Loucy (cell line): ENCODE measurements at regions not wholly inside any gene's neighbourhood (a gene's known extent, or its start where the extent isn't known, plus 50 kb on each side); places are given as distances from the start of the nearest gene placed in this dataset.
"Not testable (repeated sequence)": the region's sequence is repeated elsewhere in the genome, so short reads cannot be mapped to it uniquely, and the experiment has no call there.

ENCODE experiments used
- H2AFZ ChIP-seq: fragments of 200-600 bp; sonication (generic); 2 replicates; pipeline ENCODE4 v1.6.0; 2016; ENCODE audit warnings: antibody characterized with exemption, mild to moderate bottlenecking, low read length, moderate library complexity
- H3F3A ChIP-seq: fragments of 200-600 bp; 2 replicates; pipeline ENCODE4 v1.6.0; 2016; ENCODE audit warnings: antibody characterized with exemption, low read depth, mild to moderate bottlenecking
- H3K27me3 ChIP-seq: fragments of 200-600 bp; sonication (generic); 2 replicates; pipeline ENCODE4 v1.6.1; 2014; ENCODE audit warnings: low read length, mild to moderate bottlenecking; ENCODE audit not compliant: insufficient read depth, poor library complexity, severe bottlenecking
- H3K36me3 ChIP-seq: fragments of 200-600 bp; sonication (generic); 2 replicates; pipeline ENCODE4 v1.6.1; 2016; ENCODE audit warnings: low read length; ENCODE audit not compliant: insufficient read depth
- H3K4me1 ChIP-seq: fragments of 200-600 bp; sonication (generic); 2 replicates; pipeline ENCODE4 v1.5.1; 2014; ENCODE audit warnings: low read length, mild to moderate bottlenecking; ENCODE audit not compliant: insufficient read depth, poor library complexity, severe bottlenecking
- H3K4me2 ChIP-seq: fragments of 200-600 bp; sonication (generic); 2 replicates; pipeline ENCODE4 v1.6.0; 2014; ENCODE audit warnings: antibody characterized with exemption, low read length, low read depth, mild to moderate bottlenecking; ENCODE audit not compliant: poor library complexity, severe bottlenecking
- H3K4me3 ChIP-seq: fragments of 200-600 bp; sonication (generic); 2 replicates; pipeline ENCODE4 v1.5.1; 2014; ENCODE audit warnings: low read length, mild to moderate bottlenecking, mixed read lengths; ENCODE audit not compliant: poor library complexity, severe bottlenecking
- H3K79me2 ChIP-seq: fragments of 200-600 bp; sonication (generic); 2 replicates; pipeline ENCODE4 v1.6.1; 2014; ENCODE audit warnings: low read length; ENCODE audit not compliant: insufficient read depth
- H3K9ac ChIP-seq: fragments of 200-600 bp; sonication (generic); 2 replicates; pipeline ENCODE4 v1.6.0; 2014; ENCODE audit warnings: mild to moderate bottlenecking, low read depth, low read length, moderate library complexity; ENCODE audit not compliant: poor library complexity, severe bottlenecking
- H3K9me2 ChIP-seq: fragments of 200-600 bp; sonication (generic); replicated peaks from 2 replicates; pipeline ENCODE4 v1.6.1; 2016; ENCODE audit warnings: low read depth, low read length, mixed read lengths
- H3K9me3 ChIP-seq: fragments of 200-600 bp; sonication (generic); 2 replicates; pipeline ENCODE4 v1.6.1; 2014; ENCODE audit warnings: mild to moderate bottlenecking, antibody characterized with exemption, low read length, low read depth; ENCODE audit not compliant: insufficient read depth
- H4K20me1 ChIP-seq: fragments of 200-600 bp; sonication (generic); 2 replicates; pipeline ENCODE4 v1.6.0; 2014; ENCODE audit warnings: antibody characterized with exemption, low read length, mild to moderate bottlenecking; ENCODE audit not compliant: insufficient read depth, poor library complexity, severe bottlenecking
- EZH2phosphoT487 ChIP-seq: fragments of 200-600 bp; IDR thresholded peaks from 2 replicates; pipeline ENCODE4 v1.6.1; 2018; ENCODE audit warnings: antibody characterized with exemption, mild to moderate bottlenecking, moderate library complexity, borderline replicate concordance
- TF ChIP-seq, protein P1 (sequence below): fragments of 200-600 bp; sonication (generic); conservative IDR thresholded peaks from 2 replicates; pipeline ENCODE4 v1.5.1; 2014; ENCODE audit warnings: mild to moderate bottlenecking, antibody characterized with exemption, low read length

DNA sequence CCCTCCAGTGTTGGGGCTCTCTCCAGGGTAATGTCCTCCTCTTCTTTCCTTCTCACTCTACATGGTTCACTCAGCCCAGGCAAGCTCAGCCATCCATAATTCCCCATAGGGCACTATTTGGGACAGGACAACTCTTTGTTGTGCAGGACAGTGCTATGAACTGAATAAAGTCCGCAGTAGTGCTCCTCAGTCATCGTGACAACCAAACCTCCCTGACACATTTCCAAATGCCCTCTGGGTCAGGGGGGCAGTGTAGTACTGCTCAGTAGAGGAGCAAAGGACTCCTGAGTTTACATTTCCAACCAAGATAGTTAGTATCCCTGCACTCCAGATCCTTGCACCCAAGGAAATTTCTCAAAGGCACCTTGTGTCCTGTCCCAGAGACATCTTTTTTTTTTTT, 97.4 kb upstream of the TERB2 start:
- H3F3A ChIP-seq, H4K20me1 ChIP-seq, H3K9ac ChIP-seq, H3K4me2 ChIP-seq, H3K4me3 ChIP-seq, H2AFZ ChIP-seq, H3K36me3 ChIP-seq, H3K27me3 ChIP-seq, H3K4me1 ChIP-seq, H3K9me2 ChIP-seq, H3K9me3 ChIP-seq, H3K79me2 ChIP-seq: not testable (repeated sequence)

DNA sequence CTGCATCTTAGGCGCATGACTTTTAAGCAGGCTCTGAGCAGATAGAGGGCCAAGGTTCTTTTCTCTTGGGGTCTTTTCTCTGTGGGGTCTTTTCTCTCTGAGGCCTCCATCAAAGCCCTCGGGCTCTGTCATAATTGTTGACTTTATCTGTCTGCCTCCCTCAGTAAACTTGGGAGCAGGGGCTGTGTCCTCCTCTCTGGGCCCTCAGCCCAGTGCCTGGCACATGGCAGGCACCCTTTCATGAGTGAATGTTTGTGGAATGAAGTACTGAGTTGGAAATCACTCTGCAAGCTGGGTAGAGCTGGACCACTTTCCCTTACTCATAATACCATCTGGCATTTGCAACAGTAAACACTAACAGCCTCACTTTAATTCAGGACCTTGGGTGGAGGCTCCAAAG, 96.3 kb upstream of the TERB2 start:
- not testable (repeated sequence) for H3K36me3 ChIP-seq, H2AFZ ChIP-seq, H4K20me1 ChIP-seq

DNA sequence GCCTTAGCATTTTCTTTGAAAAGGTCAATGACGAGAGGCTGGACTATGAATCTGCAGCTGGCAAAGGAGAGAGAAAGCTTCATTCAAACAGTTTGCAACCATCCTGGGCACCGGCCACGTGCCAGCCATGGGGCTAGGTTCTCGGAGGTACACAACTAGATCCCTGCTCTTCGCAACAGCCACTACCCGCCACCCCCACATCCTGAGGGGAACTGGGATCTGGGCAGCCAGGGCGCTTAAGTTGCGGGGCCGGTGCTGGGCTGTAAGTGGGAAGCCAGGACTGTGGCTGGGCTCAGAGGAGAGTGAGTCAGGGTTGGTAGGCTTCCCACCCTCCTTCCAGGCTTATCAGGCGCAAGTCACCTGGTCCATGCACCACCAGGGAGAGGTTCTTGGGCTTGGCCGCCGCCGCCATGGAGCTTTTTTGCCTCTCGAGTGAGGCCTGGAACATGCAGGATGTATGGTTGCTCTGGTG, 95.0 kb upstream of the TERB2 start:
- Histone ChIP-seq H4K20me1 (no peaks in the 10 kb centered on the region), H2AFZ (no peak overlapping the region), H3K9me3 (no peaks in the 10 kb centered on the region; the same call in 1 of the 2 replicates), H3K9me2 (no peaks in the 10 kb centered on the region), H3K4me3 (no peak overlapping the region), H3K9ac (no peak overlapping the region), H3K36me3 (no peaks in the 10 kb centered on the region), H3K4me2 (no peak overlapping the region), H3K79me2 (no peaks in the 10 kb centered on the region), H3F3A (no peaks in the 10 kb centered on the region), H3K4me1 (no peaks in the 10 kb centered on the region), H3K27me3 (no peaks in the 10 kb centered on the region)
- TF ChIP-seq, protein P1, sequence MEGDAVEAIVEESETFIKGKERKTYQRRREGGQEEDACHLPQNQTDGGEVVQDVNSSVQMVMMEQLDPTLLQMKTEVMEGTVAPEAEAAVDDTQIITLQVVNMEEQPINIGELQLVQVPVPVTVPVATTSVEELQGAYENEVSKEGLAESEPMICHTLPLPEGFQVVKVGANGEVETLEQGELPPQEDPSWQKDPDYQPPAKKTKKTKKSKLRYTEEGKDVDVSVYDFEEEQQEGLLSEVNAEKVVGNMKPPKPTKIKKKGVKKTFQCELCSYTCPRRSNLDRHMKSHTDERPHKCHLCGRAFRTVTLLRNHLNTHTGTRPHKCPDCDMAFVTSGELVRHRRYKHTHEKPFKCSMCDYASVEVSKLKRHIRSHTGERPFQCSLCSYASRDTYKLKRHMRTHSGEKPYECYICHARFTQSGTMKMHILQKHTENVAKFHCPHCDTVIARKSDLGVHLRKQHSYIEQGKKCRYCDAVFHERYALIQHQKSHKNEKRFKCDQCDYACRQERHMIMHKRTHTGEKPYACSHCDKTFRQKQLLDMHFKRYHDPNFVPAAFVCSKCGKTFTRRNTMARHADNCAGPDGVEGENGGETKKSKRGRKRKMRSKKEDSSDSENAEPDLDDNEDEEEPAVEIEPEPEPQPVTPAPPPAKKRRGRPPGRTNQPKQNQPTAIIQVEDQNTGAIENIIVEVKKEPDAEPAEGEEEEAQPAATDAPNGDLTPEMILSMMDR = no peak
- TF ChIP-seq EZH2phosphoT487 = no peak

More for the DNA sequence above, 96.3 kb upstream of the TERB2 start:
- not testable (repeated sequence) for H3K4me3 ChIP-seq, H3K4me2 ChIP-seq, H3K9me2 ChIP-seq, H3K4me1 ChIP-seq, H3K27me3 ChIP-seq, H3K79me2 ChIP-seq, H3K9me3 ChIP-seq, H3F3A ChIP-seq, H3K9ac ChIP-seq

DNA sequence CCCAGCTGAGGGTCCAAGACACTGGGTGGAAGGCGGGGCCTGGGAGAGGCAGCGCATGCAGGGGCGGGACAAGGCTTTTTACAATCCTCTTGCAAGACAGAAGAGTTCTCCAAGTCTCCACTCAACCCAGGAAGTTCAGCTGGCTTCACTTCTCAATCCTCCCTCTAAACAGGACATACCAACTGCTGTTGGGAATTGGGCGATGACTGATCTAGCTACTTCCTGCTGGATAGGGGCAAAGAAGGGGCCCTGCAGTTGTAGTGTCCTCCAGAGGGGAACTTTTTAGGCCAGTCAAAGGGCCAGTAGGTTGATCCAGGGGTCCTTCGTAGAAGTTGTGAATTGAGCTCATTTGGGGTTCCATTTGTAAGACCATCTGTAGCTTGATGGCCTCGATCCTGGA, 94.6 kb upstream of the TERB2 start:
- H3K9ac ChIP-seq = no peak overlapping the region
- no peaks in the 10 kb centered on the region for H3K27me3 ChIP-seq
- no peaks in the 10 kb centered on the region for H4K20me1 ChIP-seq
- no peaks in the 10 kb centered on the region for H3F3A ChIP-seq
- H2AFZ ChIP-seq = no peak overlapping the region
- no peaks in the 10 kb centered on the region for H3K36me3 ChIP-seq
- no peak overlapping the region for H3K4me2 ChIP-seq
- H3K79me2 ChIP-seq = no peaks in the 10 kb centered on the region
- TF ChIP-seq, protein P1 = no peak
- TF ChIP-seq EZH2phosphoT487 = no peak
- no peaks in the 10 kb centered on the region for H3K4me1 ChIP-seq
- H3K9me3 ChIP-seq = no peaks in the 10 kb centered on the region; the same call in 1 of the 2 replicates
- H3K9me2 ChIP-seq = no peaks in the 10 kb centered on the region
- no peak overlapping the region for H3K4me3 ChIP-seq

DNA sequence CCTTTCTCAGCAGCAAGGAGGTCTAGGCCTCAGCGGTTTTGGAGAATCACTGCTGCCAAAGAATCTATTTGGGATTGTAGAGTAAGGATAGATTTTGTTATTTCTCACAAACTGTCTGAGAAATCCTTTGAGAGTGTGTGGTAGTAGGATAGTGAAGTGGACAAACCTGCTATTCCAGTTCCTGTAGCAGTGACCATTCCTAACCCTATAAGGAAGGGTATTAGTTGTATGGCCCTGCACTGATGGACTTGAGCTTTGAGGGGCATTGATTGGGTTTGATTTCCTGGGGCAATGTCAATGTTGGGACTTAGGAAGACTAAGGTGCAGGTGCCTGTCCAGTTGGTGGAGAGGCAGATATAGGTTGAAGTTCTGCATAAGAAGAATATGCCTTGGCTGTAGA, 93.6 kb upstream of the TERB2 start:
- H3K4me1 ChIP-seq, H3K79me2 ChIP-seq, H3K27me3 ChIP-seq, H3K4me3 ChIP-seq, H3K36me3 ChIP-seq, H3K9me3 ChIP-seq, H3F3A ChIP-seq, H3K9me2 ChIP-seq, H2AFZ ChIP-seq, H3K9ac ChIP-seq, H4K20me1 ChIP-seq, H3K4me2 ChIP-seq: not testable (repeated sequence)

DNA sequence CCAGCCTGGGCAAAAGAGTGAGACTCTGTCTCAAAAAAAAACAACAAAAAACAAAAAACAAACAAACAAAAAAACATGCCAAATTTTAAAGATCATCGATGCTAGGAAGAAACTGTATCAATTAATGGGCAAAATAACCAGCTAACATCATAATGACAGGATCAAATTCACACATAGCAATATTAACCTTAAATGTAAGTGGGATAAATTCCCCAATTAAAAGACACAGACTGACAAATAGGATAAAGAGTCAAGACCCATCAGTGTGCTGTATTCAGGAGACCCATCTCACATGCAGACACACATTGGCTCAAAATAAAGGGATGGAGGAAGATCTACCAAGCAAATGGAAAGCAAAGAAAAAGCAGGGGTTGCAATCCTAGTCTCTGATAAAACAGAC, 88.4 kb upstream of the TERB2 start:
- not testable (repeated sequence) for H3K79me2 ChIP-seq, H3K9me2 ChIP-seq, H3K27me3 ChIP-seq, H3K36me3 ChIP-seq, H3F3A ChIP-seq, H2AFZ ChIP-seq, H3K4me3 ChIP-seq, H3K4me1 ChIP-seq, H4K20me1 ChIP-seq, H3K4me2 ChIP-seq, H3K9ac ChIP-seq, H3K9me3 ChIP-seq
